ENCODE measurements at regions not wholly inside any gene's neighbourhood (a gene's known extent, or its start where the extent isn't known, plus 50 kb on each side); places are given as distances from the start of the nearest gene placed in this dataset.

GRCh38 chr6:50976907-50977306 is 158.2 kb downstream of the TFAP2B start:
- TF ChIP-seq, protein P1, sequence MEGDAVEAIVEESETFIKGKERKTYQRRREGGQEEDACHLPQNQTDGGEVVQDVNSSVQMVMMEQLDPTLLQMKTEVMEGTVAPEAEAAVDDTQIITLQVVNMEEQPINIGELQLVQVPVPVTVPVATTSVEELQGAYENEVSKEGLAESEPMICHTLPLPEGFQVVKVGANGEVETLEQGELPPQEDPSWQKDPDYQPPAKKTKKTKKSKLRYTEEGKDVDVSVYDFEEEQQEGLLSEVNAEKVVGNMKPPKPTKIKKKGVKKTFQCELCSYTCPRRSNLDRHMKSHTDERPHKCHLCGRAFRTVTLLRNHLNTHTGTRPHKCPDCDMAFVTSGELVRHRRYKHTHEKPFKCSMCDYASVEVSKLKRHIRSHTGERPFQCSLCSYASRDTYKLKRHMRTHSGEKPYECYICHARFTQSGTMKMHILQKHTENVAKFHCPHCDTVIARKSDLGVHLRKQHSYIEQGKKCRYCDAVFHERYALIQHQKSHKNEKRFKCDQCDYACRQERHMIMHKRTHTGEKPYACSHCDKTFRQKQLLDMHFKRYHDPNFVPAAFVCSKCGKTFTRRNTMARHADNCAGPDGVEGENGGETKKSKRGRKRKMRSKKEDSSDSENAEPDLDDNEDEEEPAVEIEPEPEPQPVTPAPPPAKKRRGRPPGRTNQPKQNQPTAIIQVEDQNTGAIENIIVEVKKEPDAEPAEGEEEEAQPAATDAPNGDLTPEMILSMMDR (IDR thresholded peaks at IDR 0.05): no peak

- TF ChIP-seq, protein P1 (IDR thresholded peaks at IDR 0.05): no peak
These were observed 159.1 kb downstream of the TFAP2B start for GRCh38 chr6:50977796-50978195.

- TF ChIP-seq, protein P1 (IDR thresholded peaks at IDR 0.05): no peak
These were observed 159.9 kb downstream of the TFAP2B start for GRCh38 chr6:50978380-50979170.

DNA sequence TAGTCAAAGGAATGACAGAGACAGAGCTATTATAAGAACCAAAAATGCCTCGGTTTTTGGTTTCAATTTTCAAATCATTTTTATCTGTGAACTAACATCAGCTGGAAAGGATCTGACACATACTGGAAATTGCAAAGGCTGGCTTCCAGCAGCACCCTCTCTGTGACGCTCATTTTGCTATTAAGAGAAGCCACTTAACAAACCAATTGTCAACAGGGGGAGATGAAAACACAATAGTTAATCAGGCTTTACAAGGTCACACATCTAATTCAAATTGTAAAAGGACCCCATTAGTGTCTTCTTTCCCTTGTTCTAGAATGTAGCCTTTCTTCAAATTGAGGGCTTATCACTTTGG is 160.5 kb downstream of the TFAP2B start:
- TF ChIP-seq, protein P1 (IDR thresholded peaks at IDR 0.05): no peak

GRCh38 chr6:50984135-50984534 is 165.5 kb downstream of the TFAP2B start:
- TF ChIP-seq, protein P1 (IDR thresholded peaks at IDR 0.05): no peak

- TF ChIP-seq, protein P1 (IDR thresholded peaks at IDR 0.05): no peak
These were observed 167.6 kb downstream of the TFAP2B start for GRCh38 chr6:50986319-50986718.

GRCh38 chr6:50989123-50989522 is 170.5 kb downstream of the TFAP2B start:
- TF ChIP-seq, protein P1 (IDR thresholded peaks at IDR 0.05): no peak

Measured in LNCAP (cell line).